H1 (cell line): ENCODE measurements at regions not wholly inside any gene's neighbourhood (a gene's known extent, or its start where the extent isn't known, plus 50 kb on each side); places are given as distances from the start of the nearest gene placed in this dataset.

ENCODE experiments used
- CTCF ChIA-PET: fragments of 300-600 bp; sonication (Branson Sonifier 250); formaldehyde crosslinking; loops from one replicate; lab custom pipeline; 2021; ENCODE audit not compliant: partially characterized antibody; lab: Charles Lee
- POLR2A ChIA-PET: fragments of 300-600 bp; sonication (Branson Sonifier 250); formaldehyde crosslinking; loops from one replicate; lab custom pipeline; 2021; ENCODE audit warnings: inconsistent platforms; ENCODE audit not compliant: partially characterized antibody; lab: Charles Lee
- DNase-seq, 2 experiments: peaks; one replicate each; pipeline versions ENCODE4 v3.0.0 to v3.0.0-alpha.2; 2010 to 2022; ENCODE audit warnings: low spot score in 2 of 2, low read depth in 1 of 2, mixed read lengths in 1 of 2
- FAIRE-seq: peaks from 2 replicates; lab custom pipeline; 2011; peaks lifted over from hg19 to GRCh38; lab: Jason Lieb, UNC
- H2AFZ ChIP-seq: 2 replicates; pipeline ENCODE4 v1.8.1; 2012; ENCODE audit warnings: low read length, inconsistent platforms
- H2AK5ac ChIP-seq: 2 replicates; pipeline ENCODE4 v1.6.1; 2013; ENCODE audit warnings: low read depth, low read length
- H2BK120ac ChIP-seq: replicated peaks from 2 replicates; pipeline ENCODE3; 2013; ENCODE audit warnings: low read depth, low read length, inconsistent platforms
- H2BK12ac ChIP-seq: 2 replicates; pipeline ENCODE4 v1.6.1; 2013; ENCODE audit warnings: low read depth, low read length
- H2BK15ac ChIP-seq: 2 replicates; pipeline ENCODE4 v1.6.1; 2013; ENCODE audit warnings: low read length
- H2BK20ac ChIP-seq: 2 replicates; pipeline ENCODE4 v1.6.1; 2013; ENCODE audit warnings: low read length
- H2BK5ac ChIP-seq: 2 replicates; pipeline ENCODE4 v1.6.1; 2013; ENCODE audit warnings: low read depth, low read length
- H3K14ac ChIP-seq: 2 replicates; pipeline ENCODE4 v1.6.1; 2013; ENCODE audit warnings: inconsistent platforms; ENCODE audit not compliant: insufficient read length
- H3K18ac ChIP-seq: 2 replicates; pipeline ENCODE4 v1.6.1; 2013; ENCODE audit warnings: low read length; ENCODE audit errors: extremely low read depth
- H3K23ac ChIP-seq: 2 replicates; pipeline ENCODE4 v1.6.1; 2013; ENCODE audit warnings: inconsistent platforms; ENCODE audit not compliant: insufficient read length
- H3K23me2 ChIP-seq: 2 replicates; pipeline ENCODE4 v1.6.1; 2013; ENCODE audit warnings: low read depth, low read length
- H3K27ac ChIP-seq: 2 replicates; pipeline ENCODE4 v1.6.1; 2011; ENCODE audit warnings: low read depth, low read length, inconsistent platforms
- H3K27me3 ChIP-seq, 4 experiments: replicated peaks in 1 of 4; 1 replicate in 1 of 4; 2 replicates in 3 of 4; pipeline versions ENCODE4 v1.6.1 to v1.8.1; 2011 to 2013; ENCODE audit warnings: low read length in 3 of 4, mild to moderate bottlenecking in 3 of 4, inconsistent platforms in 2 of 4, mixed read lengths in 2 of 4, moderate library complexity in 1 of 4; ENCODE audit not compliant: control insufficient read depth in 3 of 4, insufficient read depth in 3 of 4; ENCODE audit errors: extremely low read depth in 1 of 4
- H3K36me3 ChIP-seq, 4 experiments: 2 replicates each; pipeline versions ENCODE4 v1.6.1 to v1.8.1; 2011 to 2013; ENCODE audit warnings: mild to moderate bottlenecking in 4 of 4, low read length in 3 of 4, moderate library complexity in 2 of 4, control low read depth in 1 of 4, inconsistent platforms in 1 of 4; ENCODE audit not compliant: insufficient read depth in 4 of 4, control insufficient read depth in 2 of 4
- H3K4ac ChIP-seq: replicated peaks from 2 replicates; pipeline ENCODE3; 2013; ENCODE audit warnings: low read length, low read depth, mixed read lengths, inconsistent platforms; ENCODE audit not compliant: insufficient read length
- H3K4me1 ChIP-seq, 4 experiments: replicated peaks in 1 of 4; 1 replicate in 1 of 4; 2 replicates in 3 of 4; pipeline versions ENCODE4 v1.6.1 to v1.8.1; 2011 to 2013; ENCODE audit warnings: low read length in 3 of 4, inconsistent platforms in 2 of 4, mixed read lengths in 1 of 4; ENCODE audit not compliant: insufficient read depth in 4 of 4, control insufficient read depth in 3 of 4
- H3K4me2 ChIP-seq, 2 experiments: 2 replicates each; pipeline versions ENCODE4 v1.6.1 to v1.8.1; 2011 to 2013; ENCODE audit warnings: low read depth in 2 of 2, low read length in 2 of 2, control low read depth in 1 of 2, inconsistent platforms in 1 of 2, mild to moderate bottlenecking in 1 of 2; ENCODE audit not compliant: insufficient read depth in 1 of 2
- H3K4me3 ChIP-seq, 4 experiments: fragments of 200-600, 300-600 bp in 1 of 4; sonication (generic), shearing (Covaris generic), sonication (Bioruptor Twin) in 1 of 4; 2 replicates each; pipeline versions ENCODE4 v1.5.1 to v1.8.1; 2011 to 2016; ENCODE audit warnings: low read length in 4 of 4, low read depth in 3 of 4, control low read depth in 2 of 4, inconsistent platforms in 2 of 4, mild to moderate bottlenecking in 2 of 4, mixed read lengths in 1 of 4, moderate library complexity in 1 of 4; ENCODE audit not compliant: insufficient read depth in 2 of 4; ENCODE audit errors: extremely low read depth in 1 of 4
- H3K56ac ChIP-seq: replicated peaks from 2 replicates; pipeline ENCODE3; 2013; ENCODE audit warnings: low read depth, mild to moderate bottlenecking, mixed read lengths, low read length, inconsistent platforms; ENCODE audit not compliant: insufficient read length
- H3K79me1 ChIP-seq: 2 replicates; pipeline ENCODE4 v1.6.1; 2013; ENCODE audit warnings: low read depth, low read length, control low read depth
- H3K79me2 ChIP-seq, 2 experiments: 2 replicates each; pipeline versions ENCODE4 v1.6.1 to v1.8.1; 2012 to 2013; ENCODE audit warnings: low read length in 2 of 2, mild to moderate bottlenecking in 2 of 2, inconsistent platforms in 1 of 2; ENCODE audit not compliant: insufficient read depth in 2 of 2, control insufficient read depth in 1 of 2
- H3K9ac ChIP-seq, 4 experiments: replicated peaks in 1 of 4; 1 replicate in 1 of 4; 2 replicates in 3 of 4; pipeline versions ENCODE4 v1.6.1 to v1.8.1; 2011 to 2013; ENCODE audit warnings: low read depth in 3 of 4, low read length in 3 of 4, control low read depth in 2 of 4, mild to moderate bottlenecking in 2 of 4, moderate library complexity in 2 of 4, inconsistent platforms in 1 of 4; ENCODE audit errors: extremely low read depth in 1 of 4
- H3K9me3 ChIP-seq, 2 experiments: 2 replicates each; pipeline versions ENCODE4 v1.6.1 to v1.8.1; 2012 to 2013; ENCODE audit warnings: mild to moderate bottlenecking in 2 of 2, moderate library complexity in 2 of 2, control low read depth in 1 of 2, inconsistent platforms in 1 of 2, low read depth in 1 of 2, low read length in 1 of 2, mixed read lengths in 1 of 2; ENCODE audit not compliant: insufficient read depth in 2 of 2
- H4K20me1 ChIP-seq, 2 experiments: replicated peaks in 1 of 2; 2 replicates each; pipeline versions ENCODE3 to v1.8.1; 2011 to 2013; ENCODE audit warnings: inconsistent platforms in 2 of 2, low read length in 2 of 2, mild to moderate bottlenecking in 1 of 2; ENCODE audit not compliant: insufficient read depth in 2 of 2, control insufficient read depth in 1 of 2
- H4K5ac ChIP-seq: 2 replicates; pipeline ENCODE4 v1.6.1; 2013; ENCODE audit warnings: low read length, low read depth, mixed read lengths, inconsistent platforms; ENCODE audit not compliant: insufficient read length
- H4K8ac ChIP-seq: 2 replicates; pipeline ENCODE4 v1.8.0; 2013; ENCODE audit warnings: mild to moderate bottlenecking, moderate library complexity, low read length, inconsistent platforms; ENCODE audit not compliant: insufficient read depth; ENCODE audit errors: extremely low read depth
- H4K91ac ChIP-seq: replicated peaks from 2 replicates; pipeline ENCODE3; 2013; ENCODE audit warnings: low read length, mixed read lengths, inconsistent platforms; ENCODE audit not compliant: insufficient read length
- BRCA1 ChIP-seq: IDR thresholded peaks from 2 replicates; pipeline ENCODE4 v1.6.1; 2012; ENCODE audit warnings: low read depth, low read length, improper control_type of control experiment
- CHD2 ChIP-seq: IDR thresholded peaks from 2 replicates; pipeline ENCODE4 v1.6.1; 2012; ENCODE audit warnings: low read length, improper control_type of control experiment
- RAD21 ChIP-seq, 2 experiments: IDR thresholded peaks in 1 of 2; conservative IDR thresholded peaks in 1 of 2; 2 replicates each; pipeline ENCODE4 v1.6.1; 2011; ENCODE audit warnings: low read depth in 2 of 2, low read length in 2 of 2, improper control_type of control experiment in 1 of 2, inconsistent platforms in 1 of 2, mild to moderate bottlenecking in 1 of 2, moderate library complexity in 1 of 2
- RFX5 ChIP-seq: IDR thresholded peaks from 2 replicates; pipeline ENCODE4 v1.6.1; 2011; ENCODE audit warnings: low read depth, low read length, improper control_type of control experiment, borderline replicate concordance
- SUZ12 ChIP-seq: fragments of 200-600 bp; sonication (generic); IDR thresholded peaks from 2 replicates; pipeline ENCODE4 v1.6.1; 2012; ENCODE audit warnings: mild to moderate bottlenecking, inconsistent platforms, low read length, moderate library complexity, mixed read lengths
- TBP ChIP-seq: IDR thresholded peaks from 2 replicates; pipeline ENCODE4 v1.6.1; 2011; ENCODE audit warnings: low read depth, low read length, improper control_type of control experiment
- WGBS, 2 experiments: shearing (Covaris generic) in 1 of 2; methylation state at CpG; one replicate each; pipeline versions ENCODE4 v1.1.6 to v1.1.7; 2013 to 2015; ENCODE audit warnings: low lambda C conversion rate in 2 of 2, mixed read lengths in 2 of 2, inconsistent platforms in 1 of 2, low coverage in 1 of 2, missing lambda C conversion rate in 1 of 2; ENCODE audit not compliant: insufficient replicate concordance in 2 of 2, insufficient coverage in 1 of 2, insufficient read length in 1 of 2; ENCODE audit errors: extremely low coverage in 1 of 2, missing lambda C conversion rate in 1 of 2; 5-methylcytosine and 5-hydroxymethylcytosine counted together

DNA sequence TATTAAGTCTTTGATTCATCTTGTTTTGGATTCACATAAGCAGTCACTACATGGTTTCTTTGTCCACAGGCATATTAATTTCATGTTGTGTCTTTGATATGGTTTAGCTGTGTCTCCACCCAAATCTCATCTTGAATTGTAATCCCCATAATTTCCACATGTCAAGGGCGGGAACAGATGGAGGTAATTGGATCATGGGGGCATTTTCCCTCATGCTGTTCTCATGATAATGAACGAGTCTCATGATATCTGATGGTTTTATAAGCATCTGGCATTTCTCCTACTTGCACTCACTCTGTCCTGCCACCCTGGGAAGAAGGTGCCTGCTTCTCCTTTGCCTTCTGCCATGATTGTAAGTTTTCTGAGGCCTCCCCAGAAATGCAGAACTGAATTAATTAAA lies 1811.2 kb upstream of the PCDH10 start:
- WGBS, 2 experiments: 100% methylated on average over 2 of the region's 2 CpGs; no CpG with 5 or more reads in 1 of the 2 experiments
- no peak overlapping the region for H3K4ac ChIP-seq
- H3K79me2 ChIP-seq: no peaks in the 10 kb centered on the region
- POLR2A ChIA-PET: no interaction called here
- no peak overlapping the region for H2BK12ac ChIP-seq
- no peak overlapping the region for H4K5ac ChIP-seq
- no peaks in the 10 kb centered on the region for H3K23me2 ChIP-seq
- no peak overlapping the region for H4K8ac ChIP-seq
- CTCF ChIA-PET: no interaction called here
- no peak overlapping the region for H2BK15ac ChIP-seq
- no peaks in the 10 kb centered on the region for H3K79me1 ChIP-seq
- H2BK20ac ChIP-seq: no peak overlapping the region
- no peaks in the 10 kb centered on the region for H4K20me1 ChIP-seq
- H4K91ac ChIP-seq: no peak overlapping the region
- H3K4me3 ChIP-seq: no peak overlapping the region
- H2AFZ ChIP-seq: no peak overlapping the region
- H3K27me3 ChIP-seq: no peaks in the 10 kb centered on the region
- H3K4me2 ChIP-seq: no peak overlapping the region
- DNase-seq (no peak), FAIRE-seq (no peak)
- H3K9ac ChIP-seq: no peak overlapping the region
- H3K4me1 ChIP-seq: no peaks in the 10 kb centered on the region
- H2BK120ac ChIP-seq: no peak overlapping the region
- H3K23ac ChIP-seq: no peak overlapping the region
- no peak overlapping the region for H3K27ac ChIP-seq
- no peak overlapping the region for H3K56ac ChIP-seq
- no peak overlapping the region for H3K14ac ChIP-seq
- H3K18ac ChIP-seq: no peak overlapping the region
- no peaks in the 10 kb centered on the region for H3K9me3 ChIP-seq
- H2AK5ac ChIP-seq: no peak overlapping the region
- no peaks in the 10 kb centered on the region for H3K36me3 ChIP-seq
- no peak overlapping the region for H2BK5ac ChIP-seq
- TF ChIP-seq BRCA1: no peak
- no peak for TF ChIP-seq TBP
- no peak for TF ChIP-seq RFX5
- TF ChIP-seq RAD21 (IDR thresholded peaks at IDR 0.05 in 1 of 2, conservative IDR thresholded peaks at IDR 0.05 in 1 of 2; ENCODE audit: low read depth in 2 of 2, low read length in 2 of 2): no peak
- TF ChIP-seq SUZ12: no peak
- no peak for TF ChIP-seq CHD2
